ENCODE measurements at regions not wholly inside any gene's neighbourhood (a gene's known extent, or its start where the extent isn't known, plus 50 kb on each side); places are given as distances from the start of the nearest gene placed in this dataset.

GRCh38 chr4:36758312-36759178 lies 477.1 kb downstream of the DTHD1 start:
- TF ChIP-seq CTCF (IDR thresholded peaks at IDR 0.05) (no peak), POLR2AphosphoS5 (IDR thresholded peaks at IDR 0.05; ENCODE audit: insufficient read depth in 1 of 2, low read depth in 1 of 2) (no peak)
